Muscle layer of duodenum (tissue), 2 donors: ENCODE measurements at regions not wholly inside any gene's neighbourhood (a gene's known extent, or its start where the extent isn't known, plus 50 kb on each side); places are given as distances from the start of the nearest gene placed in this dataset.

ENCODE experiments used
- H3K27ac ChIP-seq: one replicate; pipeline ENCODE4 v1.7.0; 2013; ENCODE audit warnings: mild to moderate bottlenecking, low read length
- H3K27me3 ChIP-seq: one replicate; pipeline ENCODE4 v1.7.0; 2013; ENCODE audit warnings: low read depth, mild to moderate bottlenecking, control low read depth, low read length
- H3K36me3 ChIP-seq, 2 donors: one replicate each; pipeline ENCODE4 v1.7.0; 2013; ENCODE audit warnings: low read length in 2 of 2, control low read depth in 1 of 2, mild to moderate bottlenecking in 1 of 2; ENCODE audit not compliant: insufficient read depth in 2 of 2, control insufficient read depth in 1 of 2
- H3K4me1 ChIP-seq, 2 donors: one replicate each; pipeline ENCODE4 v1.7.0; 2013; ENCODE audit warnings: low read length in 2 of 2, mild to moderate bottlenecking in 2 of 2, control low read depth in 1 of 2, moderate library complexity in 1 of 2; ENCODE audit not compliant: insufficient read depth in 2 of 2, control insufficient read depth in 1 of 2
- H3K4me3 ChIP-seq, 2 donors: one replicate each; pipeline ENCODE4 v1.7.0; 2013; ENCODE audit warnings: low read length in 2 of 2, low read depth in 1 of 2, mild to moderate bottlenecking in 1 of 2
- H3K9me3 ChIP-seq, 2 donors: one replicate each; pipeline ENCODE4 v1.7.0; 2013; ENCODE audit warnings: low read length in 2 of 2, control low read depth in 1 of 2, mild to moderate bottlenecking in 1 of 2; ENCODE audit not compliant: control insufficient read depth in 1 of 2
- donor health status: healthy.

- Histone ChIP-seq H3K27ac (no peak overlapping the region), H3K4me3 (no peak overlapping the region), H3K36me3 (no peaks in the 10 kb centered on the region), H3K9me3 (no peaks in the 10 kb centered on the region), H3K27me3 (no peaks in the 10 kb centered on the region), H3K4me1 (no peaks in the 10 kb centered on the region)
These were observed 267.7 kb upstream of the SEMA3A start for GRCh38 chr7:84462259-84462658.

DNA sequence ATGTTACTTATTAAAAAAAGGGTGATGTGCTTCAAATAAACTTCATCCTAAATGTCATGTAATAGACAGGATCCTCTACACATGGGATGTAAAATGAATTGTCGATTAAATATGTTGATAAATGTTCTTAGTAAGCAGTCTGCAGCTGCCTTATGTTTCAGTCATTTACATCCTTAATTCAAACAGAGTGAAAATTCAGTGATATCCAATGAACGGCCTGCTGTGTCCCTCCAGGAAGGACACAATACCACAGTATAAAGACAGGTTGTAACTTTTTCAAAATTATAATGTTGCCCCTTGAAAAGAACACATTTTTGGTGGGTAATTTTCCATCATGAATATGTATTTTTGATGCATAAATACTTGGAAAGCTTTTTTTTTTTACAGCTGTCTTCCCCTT, 266.5 kb upstream of the SEMA3A start:
- no peak overlapping the region for H3K27ac ChIP-seq
- H3K27me3 ChIP-seq = no peaks in the 10 kb centered on the region
- H3K4me1 ChIP-seq = no peaks in the 10 kb centered on the region
- no peak overlapping the region for H3K4me3 ChIP-seq
- no peaks in the 10 kb centered on the region for H3K36me3 ChIP-seq
- H3K9me3 ChIP-seq = no peaks in the 10 kb centered on the region

DNA sequence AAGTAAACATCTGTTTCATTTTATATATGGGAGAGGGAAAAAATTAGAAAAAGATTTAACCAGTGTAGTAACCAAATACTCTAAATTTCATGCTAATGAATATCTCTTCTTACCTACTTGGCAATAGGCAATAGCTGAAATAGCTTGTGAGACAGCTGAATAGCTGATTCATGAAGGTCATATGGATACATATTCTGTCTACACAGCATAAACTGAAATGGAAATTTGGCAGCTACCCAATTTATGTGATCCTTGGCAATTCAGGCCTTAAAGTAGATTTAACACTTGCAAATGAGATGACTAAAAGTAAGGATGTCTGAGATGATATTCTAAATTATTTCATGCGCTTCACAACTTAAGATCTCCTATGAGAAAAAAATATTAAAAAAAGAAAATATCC, 261.2 kb upstream of the SEMA3A start:
- Histone ChIP-seq H3K4me3 (no peak overlapping the region), H3K4me1 (no peaks in the 10 kb centered on the region), H3K36me3 (no peaks in the 10 kb centered on the region)

GRCh38 chr7:84454174-84454959, 259.8 kb upstream of the SEMA3A start:
- Histone ChIP-seq H3K27me3 (no peaks in the 10 kb centered on the region), H3K4me3 (no peak overlapping the region), H3K9me3 (no peaks in the 10 kb centered on the region), H3K36me3 (no peaks in the 10 kb centered on the region), H3K4me1 (no peaks in the 10 kb centered on the region), H3K27ac (no peak overlapping the region)

More for the DNA sequence above, 261.2 kb upstream of the SEMA3A start:
- Histone ChIP-seq H3K9me3 (no peaks in the 10 kb centered on the region), H3K27me3 (no peaks in the 10 kb centered on the region), H3K27ac (no peak overlapping the region)

DNA sequence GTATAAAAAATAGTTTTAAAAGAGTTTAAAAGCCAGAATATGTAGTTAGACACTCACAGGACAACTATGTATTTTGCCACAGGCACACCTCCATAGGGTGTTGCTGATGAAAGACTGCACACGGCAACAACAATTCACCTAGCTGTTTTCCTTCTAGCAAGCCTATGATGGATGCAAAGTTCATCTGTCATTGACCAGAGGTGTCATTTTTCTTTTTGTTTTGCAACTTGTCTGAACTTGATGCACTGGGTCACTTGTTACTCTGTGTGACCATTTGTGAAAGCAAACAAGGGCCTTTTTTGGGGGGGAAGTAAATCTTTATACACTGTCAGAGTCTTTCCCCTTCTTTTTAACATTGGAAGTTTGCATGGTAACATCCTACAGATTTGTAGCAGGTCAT, 258.0 kb upstream of the SEMA3A start:
- Histone ChIP-seq H3K36me3 (no peaks in the 10 kb centered on the region), H3K27ac (no peak overlapping the region), H3K4me1 (no peaks in the 10 kb centered on the region), H3K9me3 (peaks cover 0 to 2% of the 10 kb centered on the region in 2 donors), H3K4me3 (no peak overlapping the region), H3K27me3 (no peaks in the 10 kb centered on the region)

- H3K4me1 ChIP-seq = no peaks in the 10 kb centered on the region
- H3K4me3 ChIP-seq = no peak overlapping the region
- peaks cover 0 to 2% of the 10 kb centered on the region in 2 donors for H3K9me3 ChIP-seq
- H3K36me3 ChIP-seq = no peaks in the 10 kb centered on the region
- H3K27ac ChIP-seq = no peak overlapping the region
- no peaks in the 10 kb centered on the region for H3K27me3 ChIP-seq
These were observed 256.2 kb upstream of the SEMA3A start for GRCh38 chr7:84450772-84451171.

DNA sequence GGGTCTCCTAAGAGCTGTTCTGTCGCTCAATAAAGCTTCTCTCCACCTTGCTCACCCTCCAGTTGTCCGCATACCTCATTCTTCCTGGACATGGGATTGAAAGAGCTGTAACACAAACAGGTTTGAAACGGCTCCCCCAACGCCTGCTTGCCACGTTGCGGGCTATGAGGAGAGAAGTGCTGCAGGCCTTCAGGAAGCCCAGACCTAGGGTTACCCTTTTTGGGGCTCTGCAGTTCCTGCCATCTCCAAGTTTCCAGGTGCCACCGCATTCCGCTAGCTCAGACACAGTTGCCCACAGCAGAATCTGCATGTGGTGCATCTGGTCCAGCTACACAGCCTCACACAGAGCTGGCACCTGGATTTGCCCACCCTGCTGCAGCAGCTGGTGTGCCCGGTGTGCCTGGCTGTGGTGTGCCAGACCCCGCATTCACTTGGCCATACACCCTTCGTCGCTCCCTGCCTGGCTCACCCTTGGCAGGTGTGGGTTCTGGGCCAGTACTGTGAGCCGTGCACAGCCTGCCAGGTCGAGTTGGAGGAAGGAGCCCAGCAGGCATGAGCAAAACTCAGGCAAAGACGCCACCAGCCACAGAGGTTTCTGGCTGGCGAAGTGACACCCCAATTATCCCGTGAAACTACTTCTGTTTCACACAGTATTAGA, 253.2 kb upstream of the SEMA3A start:
- Histone ChIP-seq H3K4me3 (no peak overlapping the region), H3K36me3 (no peaks in the 10 kb centered on the region), H3K4me1 (no peaks in the 10 kb centered on the region), H3K27me3 (no peaks in the 10 kb centered on the region), H3K27ac (no peak overlapping the region), H3K9me3 (peaks cover 0 to 2% of the 10 kb centered on the region in 2 donors)

GRCh38 chr7:84446991-84447480, 252.4 kb upstream of the SEMA3A start:
- no peaks in the 10 kb centered on the region for H3K4me1 ChIP-seq
- H3K9me3 ChIP-seq = peaks cover 0 to 2% of the 10 kb centered on the region in 2 donors
- no peaks in the 10 kb centered on the region for H3K27me3 ChIP-seq
- no peaks in the 10 kb centered on the region for H3K36me3 ChIP-seq
- H3K4me3 ChIP-seq = no peak overlapping the region
- H3K27ac ChIP-seq = no peak overlapping the region

- no peak overlapping the region for H3K27ac ChIP-seq
- H3K4me1 ChIP-seq = no peaks in the 10 kb centered on the region
- H3K9me3 ChIP-seq = no peaks in the 10 kb centered on the region
These were observed 231.2 kb upstream of the SEMA3A start for GRCh38 chr7:84425702-84426259.

GRCh38 chr7:84422790-84423189, 228.2 kb upstream of the SEMA3A start:
- Histone ChIP-seq H3K4me1 (no peaks in the 10 kb centered on the region), H3K27me3 (no peaks in the 10 kb centered on the region), H3K4me3 (no peak overlapping the region)

More at GRCh38 chr7:84425702-84426259, 231.2 kb upstream of the SEMA3A start:
- Histone ChIP-seq H3K27me3 (no peaks in the 10 kb centered on the region), H3K36me3 (no peaks in the 10 kb centered on the region), H3K4me3 (no peak overlapping the region)

DNA sequence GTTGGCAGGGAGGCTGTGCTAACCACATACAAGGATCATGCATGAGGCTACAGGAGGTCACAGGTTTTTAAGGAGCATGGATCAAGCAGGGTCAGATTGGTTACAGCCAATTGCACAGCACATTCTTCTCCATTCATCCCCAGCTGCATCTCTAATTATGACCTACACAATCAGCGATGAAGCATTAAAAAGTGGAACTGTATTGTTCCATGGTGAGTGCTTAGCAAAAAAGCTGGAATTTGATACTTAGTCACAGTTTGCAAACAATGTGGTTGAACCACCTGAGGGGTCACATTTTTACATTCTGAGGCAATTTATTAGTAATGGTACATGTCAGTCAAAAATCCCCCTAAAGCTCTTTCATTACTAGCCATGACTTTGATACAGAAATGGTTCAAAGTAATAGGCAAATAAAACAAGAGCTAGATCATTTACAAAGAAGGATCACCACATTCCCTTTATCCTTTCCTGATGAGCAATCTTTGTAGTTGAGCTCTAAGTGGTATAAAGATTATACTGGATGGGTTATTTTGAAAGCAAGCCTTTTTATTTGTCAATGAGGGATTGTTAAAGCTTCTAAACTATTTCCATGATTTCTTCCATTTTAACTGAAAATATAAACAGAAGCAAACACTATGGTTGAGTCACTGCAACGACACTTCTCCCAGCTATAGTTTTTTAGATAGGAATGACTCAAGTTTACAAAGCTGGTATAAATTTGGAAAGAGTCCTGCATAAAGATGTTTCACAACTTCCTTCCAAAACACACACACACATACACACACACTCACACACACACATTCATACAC, 217.8 kb upstream of the SEMA3A start:
- no peaks in the 10 kb centered on the region for H3K36me3 ChIP-seq
- no peaks in the 10 kb centered on the region for H3K4me1 ChIP-seq
- no peaks in the 10 kb centered on the region for H3K27me3 ChIP-seq
- no peak overlapping the region for H3K27ac ChIP-seq
- H3K9me3 ChIP-seq = no peaks in the 10 kb centered on the region
- H3K4me3 ChIP-seq = no peak overlapping the region

More at GRCh38 chr7:84422790-84423189, 228.2 kb upstream of the SEMA3A start:
- Histone ChIP-seq H3K9me3 (peaks cover 0 to 8% of the 10 kb centered on the region in 2 donors), H3K27ac (no peak overlapping the region), H3K36me3 (no peaks in the 10 kb centered on the region)
